HG02610 (cell line): ENCODE measurements at regions not wholly inside any gene's neighbourhood (a gene's known extent, or its start where the extent isn't known, plus 50 kb on each side); places are given as distances from the start of the nearest gene placed in this dataset.
A peak's percentile ranks its signal among the peaks of the same experiment; 100 is the strongest.
"Not testable (repeated sequence)": the region's sequence is repeated elsewhere in the genome, so short reads cannot be mapped to it uniquely, and the experiment has no call there.

Experiments used
- ATAC-seq: cut with Tn5 transposase; IDR thresholded peaks from one replicate; pipeline ENCODE4 v1.9.1; 2021; ENCODE audit warnings: mild to moderate bottlenecking, moderate library complexity; ENCODE audit not compliant: unreplicated experiment

DNA sequence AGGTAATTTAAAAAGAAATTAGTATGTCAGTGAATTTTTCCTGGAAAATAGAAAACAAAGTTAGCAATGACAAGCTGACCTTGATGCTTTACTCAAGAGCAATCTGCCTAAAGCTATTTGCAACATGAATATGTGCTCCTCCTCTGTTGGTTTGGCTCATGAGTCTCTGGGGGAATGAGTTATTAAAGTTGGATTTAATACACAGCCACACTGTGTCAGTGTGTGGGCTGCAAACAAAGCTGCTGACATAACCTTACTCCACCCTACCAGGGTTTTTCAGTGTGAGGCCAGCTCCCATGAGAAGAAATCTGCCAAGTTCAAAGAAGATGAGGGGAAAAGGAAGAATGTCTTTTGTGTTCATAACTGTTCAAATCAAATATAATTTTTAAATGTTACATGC, 280.5 kb downstream of the TLL1 start:
- ATAC-seq = no peak

DNA sequence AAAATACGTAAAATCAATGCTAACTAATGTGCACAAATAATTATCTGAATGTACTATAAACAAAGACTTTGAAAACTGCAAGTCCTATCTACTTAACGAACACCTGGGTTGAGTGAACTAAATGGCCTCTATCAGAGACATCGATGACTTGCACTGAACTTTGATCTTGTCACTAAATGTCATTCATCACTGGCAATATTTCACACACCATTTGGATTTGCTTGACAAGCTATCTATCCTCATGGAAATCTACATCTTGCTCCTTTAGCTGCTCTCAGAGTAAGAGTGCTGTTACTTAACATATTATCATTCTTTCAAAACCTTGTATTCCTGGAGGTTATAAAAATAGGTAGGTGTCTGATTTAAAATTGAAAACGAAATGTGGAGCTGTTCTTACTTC, 289.3 kb downstream of the TLL1 start:
- no peak for ATAC-seq

- ATAC-seq = peak; percentile 97
Observed at GRCh38 chr4:166165829-166166420, 292.9 kb downstream of the TLL1 start.

- ATAC-seq = no peak
Observed at GRCh38 chr4:166169111-166169510, 296.1 kb downstream of the TLL1 start.

DNA sequence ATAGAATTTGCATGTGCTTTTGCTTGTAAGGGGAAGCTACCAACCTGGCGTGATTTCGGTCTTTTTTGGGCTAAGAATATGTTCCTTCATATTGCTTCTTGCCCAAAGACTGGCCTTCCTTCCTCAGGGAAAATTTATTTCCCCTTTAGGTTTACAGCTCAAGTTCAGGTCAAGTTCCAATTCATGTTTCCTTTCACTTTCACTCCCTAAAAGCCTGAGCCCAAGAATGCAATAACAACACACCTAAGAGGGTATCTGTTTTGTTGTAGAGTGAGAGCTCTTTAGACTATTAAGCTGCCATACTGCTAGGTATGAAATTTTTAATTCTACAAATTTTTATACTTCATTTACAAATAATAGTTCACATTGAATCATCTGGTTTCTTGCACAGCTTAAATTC, 299.6 kb downstream of the TLL1 start:
- no peak for ATAC-seq

GRCh38 chr4:166174717-166175490, 301.9 kb downstream of the TLL1 start:
- ATAC-seq = no peak

- no peak for ATAC-seq
Observed at GRCh38 chr4:166182145-166182544, 309.1 kb downstream of the TLL1 start.

DNA sequence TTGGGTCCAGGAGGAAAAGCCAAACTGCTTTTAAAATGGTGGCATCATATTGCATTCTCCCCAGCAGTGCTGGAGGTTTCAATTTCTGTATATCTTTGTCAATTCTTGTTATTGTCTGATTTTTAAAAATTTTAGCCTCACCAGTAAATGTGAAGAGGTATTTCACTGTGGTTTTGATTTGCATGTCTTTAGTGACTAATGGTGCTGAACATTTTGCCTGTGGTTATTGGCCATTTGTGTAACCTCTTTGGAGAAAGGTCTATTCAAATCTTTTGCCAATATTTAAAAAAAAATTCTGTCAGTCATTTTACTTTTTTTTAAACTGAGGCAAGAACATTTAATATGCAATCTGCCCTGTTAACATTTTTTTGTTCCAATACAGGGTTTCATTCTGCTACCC, 322.1 kb downstream of the TLL1 start:
- ATAC-seq = no peak

DNA sequence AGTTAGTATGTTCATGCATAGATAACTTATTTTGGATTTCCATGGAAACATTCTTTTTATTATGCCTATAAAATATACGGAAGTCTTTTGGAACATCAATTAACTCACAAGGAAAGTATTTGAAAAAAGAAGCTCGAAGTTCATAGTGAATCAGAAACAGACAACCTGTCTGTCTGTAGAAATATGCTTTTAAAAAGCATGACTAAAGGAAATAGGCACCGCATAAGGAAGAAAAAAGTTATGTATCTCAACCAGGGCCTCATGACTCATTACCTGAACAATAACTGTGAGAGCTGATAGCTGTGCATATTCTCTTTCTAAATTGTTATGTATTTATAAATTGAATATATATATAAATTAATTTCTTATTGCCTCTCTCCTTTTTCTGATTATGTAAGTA, 324.1 kb downstream of the TLL1 start:
- ATAC-seq = no peak

GRCh38 chr4:166198041-166198440, 325.0 kb downstream of the TLL1 start:
- ATAC-seq = no peak

DNA sequence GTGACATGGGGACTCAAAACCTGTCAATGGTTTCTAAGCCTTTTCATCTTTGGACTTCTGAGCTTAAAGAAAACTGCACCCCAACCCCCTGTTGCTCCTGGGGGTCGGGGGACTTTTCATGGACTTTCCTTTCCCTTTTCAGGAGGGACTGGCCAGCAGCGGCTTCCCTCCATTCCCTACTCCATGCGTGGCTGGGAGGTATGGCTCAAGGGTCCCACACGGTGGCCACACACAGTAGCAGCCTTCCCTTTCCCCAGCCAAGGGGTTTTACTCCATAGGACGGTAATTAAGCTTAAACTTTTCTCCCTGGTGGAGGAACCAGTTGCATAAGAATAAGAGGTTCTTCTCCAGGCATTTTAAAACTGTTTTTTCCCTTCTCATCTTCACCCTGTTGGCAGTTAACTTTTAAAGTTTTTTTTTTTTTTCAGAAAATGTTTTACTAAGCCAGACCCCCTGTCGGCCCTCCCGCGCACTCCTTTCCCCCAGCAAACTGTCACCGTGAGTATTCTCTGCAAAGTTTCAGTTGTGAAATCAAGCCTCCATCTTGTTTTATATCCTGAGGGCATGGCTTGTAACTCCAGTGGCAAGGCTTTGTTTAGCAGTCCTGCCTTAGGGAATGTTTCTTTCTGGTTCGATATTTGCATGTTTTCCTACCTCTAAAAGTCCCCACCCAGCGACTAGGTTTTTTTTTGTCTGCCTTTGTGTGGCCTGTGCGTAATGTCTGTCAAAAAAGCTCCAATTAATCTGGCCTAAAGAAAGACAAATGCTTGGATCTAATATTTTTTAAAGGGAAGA, 325.7 kb downstream of the TLL1 start:
- ATAC-seq = no peak

DNA sequence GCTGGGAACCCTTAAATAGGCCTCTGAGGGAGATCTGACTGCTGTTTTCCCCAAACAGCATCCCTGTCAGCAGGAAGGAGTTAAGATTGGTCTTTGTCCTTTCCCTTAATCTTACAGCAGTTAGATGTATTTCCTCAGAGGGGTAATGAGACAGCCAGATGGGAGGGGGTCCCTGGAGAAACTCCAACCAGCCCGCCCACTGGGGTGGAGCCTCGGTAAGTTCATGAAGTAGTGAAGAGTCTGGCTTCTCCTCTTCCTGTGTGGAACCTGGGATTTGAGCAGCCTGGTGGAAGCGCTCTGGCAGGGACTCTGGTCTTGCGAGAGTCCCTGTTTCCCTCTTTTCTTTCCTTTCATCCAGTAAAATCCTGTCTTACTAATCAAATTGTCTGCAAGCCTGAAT, 330.0 kb downstream of the TLL1 start:
- ATAC-seq = no peak

DNA sequence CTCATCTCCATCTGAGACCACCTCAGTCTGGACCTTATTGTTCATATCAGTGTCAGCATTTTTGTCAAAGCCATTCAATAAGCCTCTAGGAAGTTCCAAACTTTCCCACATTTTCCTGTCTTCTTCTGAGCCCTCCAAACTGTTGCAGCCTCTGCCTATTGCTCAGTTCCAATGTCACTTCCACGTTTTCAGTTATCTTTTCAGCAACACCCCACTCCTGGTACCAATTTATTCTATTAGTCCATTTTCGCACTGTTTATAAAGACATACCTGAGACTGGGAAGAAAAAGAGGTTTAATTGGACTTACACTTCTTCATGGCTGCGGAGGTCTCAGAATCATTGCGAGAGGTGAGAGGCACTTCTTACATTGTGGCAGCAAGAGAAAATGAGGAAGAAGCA, 339.3 kb downstream of the TLL1 start:
- not testable (repeated sequence) for ATAC-seq

DNA sequence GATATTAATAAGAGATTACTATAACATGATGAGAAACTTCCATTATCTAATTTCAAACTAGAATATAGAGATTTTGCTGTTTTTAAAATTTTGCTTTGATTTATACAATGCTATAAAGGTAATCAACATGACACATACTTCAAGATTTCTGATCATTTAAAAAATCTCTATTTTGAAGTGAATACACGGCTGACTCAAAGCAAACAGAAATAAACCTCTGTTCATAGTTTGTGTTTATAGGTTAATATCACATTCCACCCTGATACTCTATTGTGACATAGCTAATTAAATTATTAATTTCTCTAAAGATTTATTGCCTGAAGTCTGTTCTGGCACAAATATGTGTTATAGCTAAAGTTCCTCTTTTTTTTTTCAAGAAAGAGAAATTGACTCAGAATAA, 349.2 kb downstream of the TLL1 start:
- no peak for ATAC-seq

DNA sequence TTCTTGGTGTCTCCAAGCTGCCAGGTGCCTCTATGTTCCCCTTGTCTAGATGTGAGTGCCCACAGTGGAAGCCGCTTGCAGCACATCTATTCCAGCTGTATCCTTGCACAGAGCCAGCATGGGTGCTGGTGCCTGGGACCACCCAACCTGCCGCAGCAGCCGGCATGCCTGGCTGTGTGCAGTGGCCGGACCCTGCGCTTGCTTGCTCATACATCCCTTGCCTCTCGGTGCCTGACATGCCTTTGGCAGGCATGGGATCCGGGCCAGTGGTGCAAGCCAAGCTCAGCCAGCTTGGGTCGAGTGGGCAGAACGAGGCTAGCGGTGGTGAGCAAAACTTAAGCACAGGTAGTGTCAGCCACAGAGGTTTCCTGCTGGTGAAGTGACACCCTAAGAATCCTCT, 355.1 kb downstream of the TLL1 start:
- no peak for ATAC-seq

GRCh38 chr4:166229799-166230198, 356.8 kb downstream of the TLL1 start:
- ATAC-seq = no peak

DNA sequence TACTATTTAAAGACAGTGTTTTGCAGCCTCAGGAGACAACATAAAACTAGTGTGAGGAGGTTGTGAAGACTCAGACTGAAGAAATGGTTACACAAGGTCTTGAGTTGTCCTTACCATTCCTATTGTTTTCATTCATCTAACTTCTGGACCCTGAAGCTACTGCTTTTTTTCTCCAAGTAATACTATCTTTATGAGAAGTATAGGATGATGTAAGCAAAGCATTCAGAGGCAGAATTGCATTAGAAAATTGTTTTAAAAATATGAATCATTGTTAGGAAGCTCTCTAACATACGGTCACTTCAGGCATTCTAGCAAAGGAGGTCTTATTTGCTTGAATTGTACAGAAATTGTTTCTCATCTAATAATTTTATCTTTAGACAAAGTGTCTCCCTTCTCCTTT, 357.8 kb downstream of the TLL1 start:
- no peak for ATAC-seq

DNA sequence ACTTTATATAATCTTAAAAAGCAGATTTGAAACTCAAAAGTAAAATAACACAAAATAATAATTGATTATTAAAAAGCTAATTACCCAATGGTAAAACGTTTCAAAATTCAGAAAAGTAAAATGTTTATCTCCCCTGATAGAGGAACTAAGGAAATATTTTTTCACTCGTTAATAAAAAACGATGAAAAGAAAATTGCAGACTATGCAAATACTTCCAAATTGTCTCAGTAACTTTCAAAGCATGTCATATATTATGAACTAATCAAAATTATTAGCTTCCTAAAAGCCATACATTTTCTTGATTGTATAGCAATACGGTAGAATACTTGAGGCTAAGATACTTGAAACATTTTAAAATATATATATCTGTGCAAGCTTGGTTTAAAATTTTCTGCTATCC, 366.3 kb downstream of the TLL1 start:
- ATAC-seq = no peak

- no peak for ATAC-seq
Observed at GRCh38 chr4:166252487-166253402, 379.7 kb downstream of the TLL1 start.

GRCh38 chr4:166257276-166257675, 384.2 kb downstream of the TLL1 start:
- no peak for ATAC-seq

DNA sequence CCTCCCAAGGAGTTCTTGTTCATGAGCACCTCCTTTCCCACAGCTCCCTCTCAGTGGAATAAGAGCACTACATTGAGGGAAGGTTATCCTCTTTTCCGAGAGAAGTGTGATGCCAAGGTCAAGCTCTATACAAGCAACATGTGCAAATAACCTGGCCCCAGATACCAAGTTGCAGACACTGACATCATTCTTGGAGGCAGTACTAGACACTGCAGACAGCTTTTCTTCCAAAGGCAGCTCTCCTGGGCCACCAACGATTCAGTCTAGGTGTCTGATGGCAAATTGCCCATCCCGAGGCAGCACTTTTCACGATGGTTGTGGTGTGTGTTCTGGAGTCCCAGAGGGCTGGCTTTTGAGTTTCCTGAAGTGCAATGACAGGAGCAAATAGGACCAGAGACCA, 384.9 kb downstream of the TLL1 start:
- no peak for ATAC-seq
